ENCODE measurements at regions not wholly inside any gene's neighbourhood (a gene's known extent, or its start where the extent isn't known, plus 50 kb on each side); places are given as distances from the start of the nearest gene placed in this dataset.
"Not testable (repeated sequence)": the region's sequence is repeated elsewhere in the genome, so short reads cannot be mapped to it uniquely, and the experiment has no call there.

DNA sequence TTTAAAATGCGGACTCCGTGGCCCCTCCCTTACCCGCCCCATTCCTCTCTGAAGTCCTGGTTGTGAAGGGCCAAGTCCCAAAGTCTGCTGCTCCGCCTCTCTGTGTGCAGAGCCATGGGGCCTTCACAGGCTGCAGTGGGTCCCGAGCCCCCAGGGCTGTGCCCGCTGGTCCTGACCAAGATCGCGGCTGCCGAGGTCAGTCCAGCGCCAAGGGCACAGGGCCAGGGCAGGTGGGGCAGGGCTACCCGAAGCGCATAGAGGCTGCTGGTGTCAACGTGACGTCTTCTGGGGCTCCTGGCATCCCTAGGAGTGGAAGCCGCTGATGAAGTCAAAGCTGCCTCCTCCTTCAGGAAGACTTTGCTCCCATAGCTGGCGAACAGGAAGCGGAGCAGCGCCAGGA, 858.8 kb downstream of the TUBA3C start:
- not testable (repeated sequence) for DNase-seq (ENCODE audit: low read depth in 4 of 4, low spot score in 2 of 4)

DNA sequence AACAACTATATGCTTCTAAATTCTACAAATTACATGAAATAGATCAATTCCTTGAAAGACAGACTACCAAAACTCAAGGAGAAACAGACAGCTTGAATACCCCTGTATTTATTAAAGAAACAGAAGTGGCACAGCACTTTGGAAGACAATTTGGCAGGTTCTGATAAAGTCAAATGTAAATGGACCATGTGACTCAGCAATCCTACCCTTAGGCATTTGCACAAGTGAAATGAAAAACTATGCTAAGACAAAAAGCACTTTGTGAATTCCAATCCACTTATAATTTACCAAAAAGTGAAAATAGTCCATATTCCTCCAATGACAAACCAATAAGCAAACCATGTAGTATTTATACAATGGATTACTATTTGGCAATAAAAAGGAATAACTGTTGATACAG, 862.0 kb downstream of the TUBA3C start:
- DNase-seq (ENCODE audit: low read depth in 4 of 4, low spot score in 2 of 4): not testable (repeated sequence)

DNA sequence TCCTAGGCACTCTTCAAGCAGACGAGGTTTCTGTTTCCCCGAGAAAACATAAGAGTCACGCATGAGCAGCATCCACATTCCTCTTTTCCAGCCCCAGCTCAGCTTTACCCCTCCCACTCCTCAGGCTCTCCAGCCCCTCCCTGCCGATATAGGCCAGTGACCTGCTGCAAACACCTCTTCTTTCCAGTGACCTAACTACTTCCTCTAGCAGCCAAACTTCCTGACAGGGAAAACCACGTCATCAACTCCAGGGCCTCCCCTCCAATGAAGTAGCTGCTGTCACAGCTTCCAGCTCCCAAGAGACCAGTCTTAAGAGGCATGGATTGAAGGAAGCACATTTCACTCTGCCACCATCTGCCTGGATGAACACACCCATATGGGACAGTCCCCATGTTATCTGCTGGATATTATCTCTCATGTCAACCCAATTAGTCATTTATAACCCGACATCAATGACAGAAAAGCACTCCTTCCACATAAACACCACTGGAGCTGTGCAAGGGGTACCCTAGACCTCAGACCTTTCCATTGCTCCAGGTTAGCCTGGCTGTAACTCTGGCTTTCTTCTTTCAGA, 878.3 kb downstream of the TUBA3C start:
- DNase-seq (ENCODE audit: low read depth in 4 of 4, low spot score in 2 of 4): not testable (repeated sequence)

DNA sequence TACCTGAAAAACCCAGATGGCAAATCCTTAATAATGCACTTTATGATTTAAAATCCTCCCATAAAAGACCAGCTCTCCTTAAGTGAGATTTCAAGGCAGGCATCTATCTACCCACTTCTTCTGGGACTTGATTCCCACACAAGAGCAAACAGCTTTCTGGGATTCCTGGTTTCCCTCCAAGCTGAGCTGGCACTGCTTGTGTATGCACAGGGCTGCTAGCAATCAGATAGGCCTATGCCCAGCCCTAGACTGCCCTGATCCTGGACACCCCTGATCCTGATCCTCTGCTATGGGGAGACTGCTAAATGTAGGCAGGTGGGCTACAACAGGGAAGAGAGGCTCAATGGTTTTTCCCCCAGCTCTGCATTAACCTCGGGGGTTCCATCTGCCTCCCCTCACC, 880.7 kb downstream of the TUBA3C start:
- not testable (repeated sequence) for DNase-seq (ENCODE audit: low read depth in 4 of 4, low spot score in 2 of 4)

DNA sequence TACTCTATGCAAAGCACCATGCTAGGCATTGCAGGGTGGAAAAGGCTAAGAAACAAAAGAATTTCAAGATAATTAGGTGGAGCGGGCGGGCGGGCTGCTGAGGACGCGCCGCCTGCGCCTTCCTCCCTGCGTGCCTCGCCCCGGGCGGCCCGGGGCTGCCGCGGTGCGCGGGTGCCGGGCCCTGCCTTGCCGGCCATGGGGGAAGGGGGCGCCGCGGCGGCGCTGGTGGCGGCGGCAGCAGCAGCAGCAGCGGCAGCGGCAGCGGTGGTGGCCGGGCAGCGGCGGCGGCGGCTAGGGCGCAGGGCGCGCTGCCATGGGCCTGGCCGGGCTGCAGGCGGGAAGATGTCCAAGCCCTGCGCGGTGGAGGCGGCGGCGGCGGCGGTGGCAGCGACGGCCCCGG, 884.3 kb downstream of the TUBA3C start:
- DNase-seq (ENCODE audit: low read depth in 4 of 4, low spot score in 2 of 4): not testable (repeated sequence)

DNA sequence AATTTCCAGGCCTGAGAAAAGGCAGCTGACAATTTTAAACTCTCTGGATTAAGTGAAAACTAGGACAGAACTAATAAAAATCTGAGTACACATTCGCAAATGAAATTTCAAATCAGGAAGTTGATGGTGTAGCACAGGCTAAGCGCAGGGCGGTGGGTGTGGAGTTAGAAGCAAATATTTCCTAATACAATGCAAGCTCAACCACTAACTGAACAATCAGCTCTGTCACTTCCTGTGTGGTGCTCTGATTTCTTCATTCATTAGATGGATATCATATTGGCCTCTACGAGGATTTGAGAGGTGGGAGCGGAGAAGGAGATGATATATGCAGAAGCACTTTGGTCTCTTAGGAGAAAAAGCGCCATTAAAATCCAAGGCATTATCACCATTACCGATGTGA, 885.0 kb downstream of the TUBA3C start:
- DNase-seq (ENCODE audit: low read depth in 4 of 4, low spot score in 2 of 4): not testable (repeated sequence)

DNA sequence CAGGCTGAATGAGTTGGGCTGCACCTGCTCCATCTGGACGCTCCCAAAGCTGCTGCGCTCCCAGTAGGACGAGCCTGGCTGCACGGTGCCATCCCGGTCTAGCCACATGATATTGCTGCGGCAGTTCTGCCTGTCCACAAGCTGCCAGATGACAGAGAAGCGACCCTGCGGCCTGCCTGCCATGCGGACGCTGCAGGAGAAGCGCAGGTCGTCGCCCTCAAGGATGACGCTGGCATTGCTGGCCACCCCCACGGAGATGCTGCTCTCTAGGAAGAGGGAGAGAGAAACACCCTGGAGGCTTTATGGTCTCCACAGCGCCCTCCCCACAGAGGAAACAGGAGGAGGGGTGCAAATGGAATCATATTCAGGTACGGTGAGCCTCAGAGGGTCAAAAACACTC, 887.3 kb downstream of the TUBA3C start:
- not testable (repeated sequence) for DNase-seq (ENCODE audit: low read depth in 4 of 4, low spot score in 2 of 4)

DNA sequence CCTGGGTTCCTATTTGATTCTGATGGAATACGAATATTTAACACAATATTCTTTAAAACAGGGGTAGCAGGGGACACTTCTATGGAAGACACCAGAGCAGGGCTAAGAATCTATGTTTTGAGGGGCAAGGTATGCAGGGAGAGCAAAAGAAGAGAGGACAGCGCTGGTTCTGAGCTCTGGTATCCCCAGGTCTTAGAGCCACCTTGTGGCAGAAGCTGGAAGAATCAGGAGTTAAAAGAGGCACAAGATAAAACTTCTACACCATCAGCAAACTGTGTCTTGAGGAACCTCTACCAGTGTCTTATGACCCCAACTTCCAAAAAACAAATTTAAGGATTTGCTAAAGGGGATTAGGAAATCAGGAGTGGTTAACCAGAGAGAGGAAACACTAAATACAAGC, 894.8 kb downstream of the TUBA3C start:
- DNase-seq (ENCODE audit: low read depth in 4 of 4, low spot score in 2 of 4): not testable (repeated sequence)

DNA sequence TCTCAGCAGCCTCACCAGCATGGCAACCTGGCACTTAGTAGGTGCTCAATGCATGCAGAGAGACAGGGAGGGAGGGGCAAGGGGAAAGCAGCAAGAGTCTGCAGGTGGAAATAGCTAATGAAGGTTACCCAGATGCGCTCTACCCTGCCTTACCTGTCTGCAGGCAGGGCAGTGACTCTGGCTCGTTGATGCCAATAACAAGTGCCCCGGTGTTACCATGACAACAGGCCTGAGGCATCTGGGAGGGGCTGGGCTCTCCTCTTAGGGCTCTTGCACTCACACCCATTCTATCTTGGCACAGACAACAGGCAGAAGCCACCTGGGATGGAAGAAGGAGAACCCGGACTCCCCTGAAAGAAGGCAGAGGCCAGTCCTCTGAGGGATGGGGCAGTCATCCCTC, 896.0 kb downstream of the TUBA3C start:
- DNase-seq (ENCODE audit: low read depth in 4 of 4, low spot score in 2 of 4): not testable (repeated sequence)

DNA sequence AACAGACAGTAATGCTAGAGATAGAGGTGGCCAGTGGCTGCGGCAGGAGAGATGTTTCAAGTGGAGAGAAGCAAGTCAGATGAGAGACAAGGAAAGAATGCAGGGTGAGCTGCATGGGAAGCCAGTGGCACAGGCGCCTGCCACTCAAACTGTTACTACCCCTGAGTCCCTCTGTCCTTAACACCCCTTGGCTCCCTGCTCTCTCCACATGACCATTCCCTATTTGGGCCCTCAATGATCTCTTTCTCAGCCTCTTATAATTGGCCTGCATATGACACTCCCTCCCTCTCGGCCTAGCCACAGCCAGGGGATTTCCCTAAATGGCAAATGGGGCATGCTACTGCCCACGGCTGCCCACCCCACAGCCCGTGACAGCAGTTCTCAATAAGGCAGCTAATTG, 897.6 kb downstream of the TUBA3C start:
- not testable (repeated sequence) for DNase-seq (ENCODE audit: low read depth in 4 of 4, low spot score in 2 of 4)

DNA sequence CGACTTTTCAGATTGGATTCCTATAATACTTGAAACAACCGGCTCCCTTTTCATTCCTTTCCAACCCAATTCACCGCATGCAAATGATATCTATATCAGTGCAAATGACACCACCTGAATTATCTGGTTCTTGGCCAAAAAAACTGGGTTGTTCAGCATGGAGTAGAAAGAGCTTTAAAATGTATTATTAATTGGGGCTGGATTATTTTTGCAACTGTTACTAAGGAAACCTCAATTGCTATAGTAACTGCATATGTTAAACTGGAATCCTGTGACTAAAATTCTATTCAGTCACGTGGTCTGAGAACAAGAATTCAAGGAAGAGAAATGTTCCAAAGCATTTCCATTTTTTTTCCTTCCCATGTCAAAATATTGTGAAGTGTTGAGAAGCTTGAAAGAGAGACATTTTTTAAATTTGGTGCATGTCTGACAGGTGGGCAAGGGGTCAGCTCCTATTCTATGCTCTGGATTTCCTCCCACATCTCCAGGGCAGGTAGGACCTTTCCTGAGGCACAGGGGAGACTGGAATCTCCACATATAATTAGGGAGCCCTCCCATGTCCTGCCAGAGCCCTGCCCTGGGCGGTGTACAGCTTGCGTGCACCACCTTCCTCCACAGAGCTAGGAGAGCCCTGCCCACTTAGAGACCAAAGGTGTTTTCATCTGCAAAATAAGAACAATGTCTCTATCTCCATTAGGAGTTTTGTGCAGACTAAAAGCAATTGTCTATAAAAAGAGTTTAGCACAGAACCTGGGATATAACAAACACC, 899.6 kb downstream of the TUBA3C start:
- DNase-seq (ENCODE audit: low read depth in 4 of 4, low spot score in 2 of 4): not testable (repeated sequence)

DNA sequence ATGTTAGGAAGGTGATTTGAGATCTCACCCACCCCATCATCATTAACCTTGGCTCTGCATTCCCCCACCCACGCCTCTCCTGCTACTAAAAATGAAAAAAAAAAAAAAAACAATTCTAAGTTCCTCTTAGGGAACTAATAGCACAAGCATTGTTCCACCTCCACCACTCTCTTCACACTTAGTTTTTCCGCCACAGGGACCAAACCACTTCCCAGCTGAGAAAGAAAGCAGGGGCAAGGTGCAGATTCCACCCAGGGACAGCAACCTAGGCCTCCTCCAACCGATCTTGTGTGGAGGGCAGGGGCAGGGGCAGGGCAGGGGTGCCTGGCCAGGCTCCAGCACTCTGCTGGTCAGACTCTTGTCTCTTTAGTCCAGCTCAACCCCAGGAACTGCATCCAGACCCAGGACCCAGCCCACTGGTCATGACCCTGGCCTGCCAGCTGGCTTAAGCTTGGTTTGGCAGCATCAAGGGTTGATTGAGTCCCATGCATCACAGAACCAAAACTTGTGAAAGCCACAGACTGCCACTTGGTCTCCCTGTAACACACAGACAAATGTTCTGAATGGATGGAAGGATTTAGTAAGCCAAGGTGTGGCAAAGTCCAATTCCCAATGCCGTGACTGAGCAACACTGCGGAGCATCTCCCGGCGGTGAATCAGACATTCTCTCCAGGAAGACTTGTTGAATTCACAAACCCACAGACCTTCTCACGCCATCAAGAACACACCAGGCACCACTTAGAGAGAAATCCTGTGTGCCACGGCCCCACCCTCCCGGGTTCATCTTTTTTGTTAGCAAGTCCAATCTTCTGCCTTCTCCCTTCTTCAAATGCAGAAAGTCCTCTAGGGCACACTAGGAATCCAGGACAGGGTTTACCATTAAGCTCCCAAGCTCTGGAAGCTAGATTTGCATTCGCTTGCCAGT, 900.5 kb downstream of the TUBA3C start:
- not testable (repeated sequence) for DNase-seq (ENCODE audit: low read depth in 4 of 4, low spot score in 2 of 4)

DNA sequence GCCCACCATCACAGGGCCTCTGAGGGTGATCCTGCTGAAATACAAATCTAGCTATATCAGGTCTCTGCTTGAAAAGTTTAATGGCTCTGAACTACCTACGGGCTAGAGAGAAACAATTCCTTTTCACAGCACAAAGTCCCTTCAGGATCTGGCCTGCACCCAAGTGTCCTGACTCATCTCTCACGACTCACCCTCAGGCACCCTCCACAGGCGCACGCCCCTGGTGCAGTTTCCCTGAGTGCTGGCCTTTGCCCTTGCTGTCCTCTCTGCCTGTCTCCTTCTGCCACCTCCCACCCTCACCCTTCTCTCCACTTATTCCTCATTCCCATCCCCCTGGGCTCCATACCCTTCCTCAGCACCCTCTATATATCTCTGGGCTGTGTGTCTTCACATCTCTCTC, 901.7 kb downstream of the TUBA3C start:
- DNase-seq (ENCODE audit: low read depth in 4 of 4, low spot score in 2 of 4): not testable (repeated sequence)

DNA sequence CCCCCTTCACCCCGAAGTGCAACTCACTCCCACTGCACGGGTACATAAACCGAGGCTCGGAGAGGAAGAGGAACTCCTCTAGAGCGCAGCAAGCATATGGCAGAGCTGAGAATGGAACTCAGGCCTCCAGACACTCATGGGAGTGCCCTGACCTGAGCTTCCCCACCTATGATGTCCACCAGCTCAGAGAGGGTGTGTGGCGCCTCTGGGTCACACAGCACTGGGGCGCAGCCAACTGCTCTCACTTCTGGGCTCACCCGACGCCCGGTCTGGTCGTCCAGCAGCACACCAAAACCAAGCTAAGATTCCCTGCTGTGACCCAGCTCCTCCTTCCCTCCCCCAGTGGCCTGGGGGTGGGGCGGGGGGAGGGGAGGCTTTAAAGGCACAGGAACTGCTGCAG, 904.3 kb downstream of the TUBA3C start:
- not testable (repeated sequence) for DNase-seq (ENCODE audit: low read depth in 4 of 4, low spot score in 2 of 4)

DNA sequence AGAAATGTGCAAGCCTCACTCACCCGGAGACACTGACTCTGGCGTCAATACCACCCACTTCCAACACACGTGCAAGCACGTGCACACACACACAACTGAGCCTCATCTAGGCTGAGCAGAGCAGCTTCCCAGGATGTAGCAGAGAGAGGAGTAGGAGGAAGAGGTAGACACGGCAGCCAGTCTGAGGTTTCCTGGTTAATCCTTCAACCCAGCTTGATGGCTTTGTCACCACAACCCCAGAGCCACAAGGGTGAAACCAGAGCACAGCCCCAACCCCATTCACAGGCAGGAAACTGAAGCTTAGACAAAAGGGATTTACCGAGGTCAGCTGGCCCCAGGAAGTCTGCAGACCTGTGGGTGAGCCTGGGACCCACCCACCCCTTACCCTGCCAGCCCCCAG, 905.3 kb downstream of the TUBA3C start:
- DNase-seq (ENCODE audit: low read depth in 4 of 4, low spot score in 2 of 4): not testable (repeated sequence)

DNA sequence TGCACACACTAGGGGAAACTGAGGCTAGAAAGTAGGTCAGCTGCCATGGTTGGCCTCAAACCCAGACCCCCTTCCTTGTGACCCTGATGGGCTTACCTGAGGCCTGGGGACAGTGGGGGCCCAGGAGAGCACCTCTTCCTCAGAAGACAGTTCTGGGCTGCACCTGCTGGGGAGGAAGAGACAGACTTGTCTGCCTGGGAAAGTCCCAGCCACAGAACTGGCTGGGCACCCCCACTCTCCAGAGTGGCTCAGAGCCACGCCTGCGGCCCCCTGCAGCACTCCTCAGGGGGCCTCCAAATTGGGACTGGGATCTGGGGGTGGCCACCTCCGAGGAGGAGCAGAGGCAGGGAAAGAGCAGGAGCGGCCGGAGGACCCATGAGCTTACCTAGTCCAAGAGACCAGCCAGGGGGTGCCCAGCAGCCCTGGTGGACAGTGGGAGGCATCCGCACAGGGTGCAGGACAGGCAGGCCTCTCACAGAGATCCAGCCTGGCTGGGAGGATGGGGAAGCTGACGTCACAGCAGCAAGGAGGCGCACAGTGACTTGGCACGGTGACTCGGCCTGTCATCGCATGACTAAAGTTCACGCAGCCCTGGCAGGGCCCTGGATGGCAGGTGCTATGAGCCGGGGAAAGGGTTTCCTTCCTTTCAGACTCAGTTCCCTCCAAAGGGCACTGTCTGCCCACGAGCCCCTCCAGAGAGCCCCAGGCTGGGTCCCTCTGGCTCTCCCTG, 907.7 kb downstream of the TUBA3C start:
- not testable (repeated sequence) for DNase-seq (ENCODE audit: low read depth in 4 of 4, low spot score in 2 of 4)

DNA sequence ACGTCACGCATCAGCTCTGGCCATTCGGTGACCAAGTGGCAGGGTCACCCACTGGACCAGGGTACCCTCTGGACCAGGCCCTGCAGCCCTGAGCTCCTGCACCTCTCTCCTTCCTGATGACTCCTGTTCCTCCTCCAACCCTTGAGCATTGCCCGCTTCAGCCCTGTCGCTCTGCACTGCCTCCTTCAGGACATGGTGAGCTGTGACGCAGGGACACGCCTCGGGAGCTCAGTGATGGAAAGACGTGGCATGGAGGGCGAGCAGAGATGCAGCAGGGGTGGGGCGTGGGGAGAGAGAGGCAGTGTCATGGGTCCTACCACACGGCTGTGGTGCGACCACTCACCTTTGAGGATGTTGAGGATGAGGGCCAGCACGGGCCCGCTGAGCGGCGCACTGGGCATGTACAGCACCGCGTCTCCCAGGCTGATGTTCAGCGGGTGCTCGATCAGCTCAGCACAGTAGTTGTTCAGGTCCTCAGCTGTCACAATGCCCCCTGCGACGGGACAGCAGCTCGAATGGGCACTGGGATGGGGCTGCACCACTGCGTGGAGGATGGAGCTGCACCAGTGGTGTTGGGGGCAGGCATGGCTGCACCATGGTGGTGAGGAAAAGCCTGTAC, 922.7 kb downstream of the TUBA3C start:
- not testable (repeated sequence) for DNase-seq (ENCODE audit: low read depth in 4 of 4, low spot score in 2 of 4)

DNA sequence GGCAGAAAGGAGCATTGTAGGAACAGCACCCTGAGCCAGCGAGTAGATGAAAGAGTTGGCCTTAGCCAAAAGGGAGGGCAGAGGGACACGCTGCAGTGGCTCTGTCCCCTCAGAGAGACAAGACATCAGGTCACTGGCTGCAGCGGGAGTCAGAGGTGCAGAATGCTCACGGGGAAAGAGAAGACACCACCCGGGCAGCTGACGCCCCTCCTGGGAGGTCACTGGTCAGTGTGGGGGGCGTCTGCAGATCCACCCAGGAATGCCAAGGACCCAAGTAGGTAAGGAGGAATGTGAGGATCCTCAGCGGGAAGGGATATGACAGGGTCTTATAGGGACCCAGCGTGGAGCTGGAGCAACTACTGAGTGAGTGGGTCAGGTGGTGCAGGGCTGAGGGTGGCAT, 923.9 kb downstream of the TUBA3C start:
- not testable (repeated sequence) for DNase-seq (ENCODE audit: low read depth in 4 of 4, low spot score in 2 of 4)

DNA sequence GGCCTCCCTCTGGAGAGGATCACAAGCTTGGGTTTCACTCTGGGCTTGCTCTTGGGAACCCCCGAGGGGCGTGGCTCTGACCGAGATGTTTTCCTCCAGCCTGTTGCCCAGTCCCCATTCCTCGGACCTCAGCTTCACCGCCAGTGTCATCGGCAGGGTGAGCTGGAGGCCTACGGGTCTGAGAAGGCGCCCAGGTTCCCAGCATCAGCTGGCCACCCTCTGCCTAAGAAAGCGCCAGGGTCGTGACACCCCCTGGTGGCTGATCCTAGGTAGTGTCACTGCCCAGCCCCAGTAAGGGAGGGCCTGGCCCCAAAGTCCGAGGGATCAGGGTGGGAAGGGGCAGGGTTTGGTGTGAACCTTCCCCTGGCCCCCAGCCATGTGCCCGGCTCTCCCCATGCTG, 928.8 kb downstream of the TUBA3C start:
- DNase-seq (ENCODE audit: low read depth in 4 of 4, low spot score in 2 of 4): not testable (repeated sequence)
